Body of pancreas (tissue), 4 donors: ENCODE measurements at regions not wholly inside any gene's neighbourhood (a gene's known extent, or its start where the extent isn't known, plus 50 kb on each side); places are given as distances from the start of the nearest gene placed in this dataset.

Source experiments
- ATAC-seq: fragments of 150-250 bp; one replicate; pipeline ENCODE4 v1.9.1; 2016
- DNase-seq, 4 donors: peaks; one replicate each; pipeline ENCODE4 v3.0.0-alpha.2; 2019
- H3K27ac ChIP-seq, 4 donors: fragments of 200-600 bp; sonication (generic); 1 replicate in 3 of 4; 2 replicates in 1 of 4; pipeline versions ENCODE4 v1.5.1 to v1.6.1; 2016 to 2019; ENCODE audit warnings: mild to moderate bottlenecking in 1 of 4, mixed read lengths in 1 of 4, moderate library complexity in 1 of 4
- H3K27me3 ChIP-seq, 2 donors: fragments of 200-600 bp; sonication (generic); one replicate each; pipeline ENCODE4 v1.6.0; 2016; ENCODE audit warnings: mild to moderate bottlenecking in 1 of 2
- H3K36me3 ChIP-seq, 2 donors: fragments of 200-600 bp; sonication (generic); replicated peaks in 1 of 2; 2 replicates each; pipeline ENCODE4 v1.5.1; 2016; ENCODE audit warnings: low read depth in 2 of 2; ENCODE audit not compliant: insufficient read depth in 1 of 2
- H3K4me1 ChIP-seq: fragments of 200-600 bp; sonication (generic); one replicate; pipeline ENCODE4 v1.6.0; 2016
- H3K4me3 ChIP-seq, 2 donors: fragments of 200-600 bp; sonication (generic); 1 replicate in 1 of 2; 2 replicates in 1 of 2; pipeline ENCODE4 v1.5.1; 2016 to 2019
- H3K9me3 ChIP-seq, 3 donors: fragments of 200-600 bp; sonication (generic); 1 replicate in 2 of 3; 2 replicates in 1 of 3; pipeline ENCODE4 v1.5.1; 2016
- POLR2A ChIP-seq, 3 donors: fragments of 450-650 bp; IDR thresholded peaks; one replicate each; pipeline ENCODE4 v1.6.1; 2016; ENCODE audit warnings: antibody characterized with exemption in 3 of 3, mild to moderate bottlenecking in 2 of 3
- WGBS, 2 donors: methylation state at CpG; one replicate each; pipeline ENCODE4 v1.1.5; 2017; 5-methylcytosine and 5-hydroxymethylcytosine counted together
- intact Hi-C: fragments of 100-400 bp; cut with DNase I; formaldehyde crosslinking; loops from one replicate; pipeline ENCODE4 v1.15.1; 2023
- TF ChIP-seq, protein P1 (sequence below), 7 experiments: fragments of 450-650 bp in 4 of 7; fragments of 200-600 bp in 3 of 7; sonication (generic) in 3 of 7; IDR thresholded peaks; one replicate each; pipeline ENCODE4 v1.5.1; 2016 to 2019; ENCODE audit warnings: antibody characterized with exemption in 7 of 7

GRCh38 chr4:62275470-62275869, 1075.3 kb downstream of the ADGRL3 start:
- Histone ChIP-seq H3K36me3 (no peaks in the 10 kb centered on the region), H3K27me3 (no peaks in the 10 kb centered on the region), H3K4me1 (no peaks in the 10 kb centered on the region), H3K4me3 (no peak overlapping the region), H3K9me3 (no peaks in the 10 kb centered on the region), H3K27ac (no peak overlapping the region)
- ATAC-seq (no peak), DNase-seq (no peak)
- no peak for TF ChIP-seq POLR2A (IDR thresholded peaks at IDR 0.05)
- TF ChIP-seq, protein P1, sequence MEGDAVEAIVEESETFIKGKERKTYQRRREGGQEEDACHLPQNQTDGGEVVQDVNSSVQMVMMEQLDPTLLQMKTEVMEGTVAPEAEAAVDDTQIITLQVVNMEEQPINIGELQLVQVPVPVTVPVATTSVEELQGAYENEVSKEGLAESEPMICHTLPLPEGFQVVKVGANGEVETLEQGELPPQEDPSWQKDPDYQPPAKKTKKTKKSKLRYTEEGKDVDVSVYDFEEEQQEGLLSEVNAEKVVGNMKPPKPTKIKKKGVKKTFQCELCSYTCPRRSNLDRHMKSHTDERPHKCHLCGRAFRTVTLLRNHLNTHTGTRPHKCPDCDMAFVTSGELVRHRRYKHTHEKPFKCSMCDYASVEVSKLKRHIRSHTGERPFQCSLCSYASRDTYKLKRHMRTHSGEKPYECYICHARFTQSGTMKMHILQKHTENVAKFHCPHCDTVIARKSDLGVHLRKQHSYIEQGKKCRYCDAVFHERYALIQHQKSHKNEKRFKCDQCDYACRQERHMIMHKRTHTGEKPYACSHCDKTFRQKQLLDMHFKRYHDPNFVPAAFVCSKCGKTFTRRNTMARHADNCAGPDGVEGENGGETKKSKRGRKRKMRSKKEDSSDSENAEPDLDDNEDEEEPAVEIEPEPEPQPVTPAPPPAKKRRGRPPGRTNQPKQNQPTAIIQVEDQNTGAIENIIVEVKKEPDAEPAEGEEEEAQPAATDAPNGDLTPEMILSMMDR (IDR thresholded peaks at IDR 0.05), result no peak
- intact Hi-C loops, result no loop called here

- no peak for TF ChIP-seq POLR2A (IDR thresholded peaks at IDR 0.05)
- TF ChIP-seq, protein P1 (IDR thresholded peaks at IDR 0.05), result no peak
- DNase-seq (no peak), ATAC-seq (no peak)
- no peak overlapping the region for H3K27ac ChIP-seq
- no peaks in the 10 kb centered on the region for H3K4me1 ChIP-seq
- H3K9me3 ChIP-seq, result no peaks in the 10 kb centered on the region
- H3K4me3 ChIP-seq, result no peak overlapping the region
- 33 to 41% methylated on average over 1 of the region's 1 CpG for WGBS, 2 donors
- no peaks in the 10 kb centered on the region for H3K27me3 ChIP-seq
- intact Hi-C loops, result no loop called here
- H3K36me3 ChIP-seq, result no peaks in the 10 kb centered on the region
Measured at GRCh38 chr4:62274782-62275181, 1074.7 kb downstream of the ADGRL3 start.

DNA sequence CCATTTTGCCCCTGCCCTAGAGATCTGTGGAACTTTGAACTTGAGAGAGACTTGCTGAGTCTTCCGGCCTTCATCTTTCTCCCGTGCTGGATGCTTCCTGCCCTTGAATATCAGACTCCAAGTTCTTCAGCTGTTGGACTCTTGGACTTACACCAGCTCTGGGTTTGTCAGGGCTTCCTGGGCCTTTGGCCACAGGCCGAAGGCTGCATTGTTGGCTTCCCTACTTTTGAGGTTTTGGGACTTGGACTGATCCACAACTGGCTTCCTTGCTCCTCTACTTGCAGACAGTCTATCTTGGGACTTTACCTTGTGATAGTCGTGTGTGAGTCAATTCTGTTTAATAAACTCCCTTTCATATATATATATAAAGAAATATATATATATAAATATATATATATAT, 1071.0 kb downstream of the ADGRL3 start:
- Histone ChIP-seq H3K27ac (no peak overlapping the region), H3K4me1 (no peaks in the 10 kb centered on the region), H3K27me3 (no peaks in the 10 kb centered on the region), H3K4me3 (no peak overlapping the region), H3K36me3 (no peaks in the 10 kb centered on the region), H3K9me3 (no peaks in the 10 kb centered on the region)
- 74 to 77% methylated on average over 4 of the region's 4 CpGs for WGBS, 2 donors
- TF ChIP-seq POLR2A (IDR thresholded peaks at IDR 0.05), result no peak
- TF ChIP-seq, protein P1 (IDR thresholded peaks at IDR 0.05), result no peak
- intact Hi-C loops, result no loop called here
- ATAC-seq (no peak), DNase-seq (no peak)

- no peaks in the 10 kb centered on the region for H3K4me1 ChIP-seq
- H3K36me3 ChIP-seq, result no peaks in the 10 kb centered on the region
- intact Hi-C loops, result no loop called here
- TF ChIP-seq, protein P1 (IDR thresholded peaks at IDR 0.05), result no peak
- no peak for TF ChIP-seq POLR2A (IDR thresholded peaks at IDR 0.05)
- no peaks in the 10 kb centered on the region for H3K27me3 ChIP-seq
- H3K4me3 ChIP-seq, result no peak overlapping the region
- no peak overlapping the region for H3K27ac ChIP-seq
- WGBS, 2 donors, result 66 to 78% methylated on average over 4 of the region's 4 CpGs
- ATAC-seq, result no peak
- no peaks in the 10 kb centered on the region for H3K9me3 ChIP-seq
- DNase-seq, result no peak
Measured at GRCh38 chr4:62269918-62270317, 1069.8 kb downstream of the ADGRL3 start.

DNA sequence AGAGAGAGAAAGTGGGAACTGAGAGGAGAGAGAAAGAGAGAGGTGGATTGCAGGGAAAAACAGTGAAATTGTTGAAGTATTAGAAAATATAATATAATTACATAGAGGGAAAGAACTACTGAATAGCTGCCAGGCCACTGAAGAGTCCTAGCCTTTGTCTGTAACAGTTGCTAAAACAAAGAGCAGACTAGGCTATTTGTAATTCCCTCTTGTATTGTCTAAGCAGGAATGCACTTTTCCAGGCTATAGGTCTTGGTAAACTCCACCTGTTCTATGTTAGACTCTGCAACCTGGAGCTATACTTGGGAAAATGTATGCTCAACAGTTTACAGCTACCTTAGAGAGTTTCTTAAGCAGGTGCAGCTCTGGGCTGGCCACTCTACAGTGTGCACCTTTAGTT, 1063.3 kb downstream of the ADGRL3 start:
- no peaks in the 10 kb centered on the region for H3K27me3 ChIP-seq
- no peak overlapping the region for H3K4me3 ChIP-seq
- TF ChIP-seq, protein P1 (IDR thresholded peaks at IDR 0.05), result no peak
- no peak for TF ChIP-seq POLR2A (IDR thresholded peaks at IDR 0.05)
- intact Hi-C loops, result no loop called here
- H3K9me3 ChIP-seq, result no peaks in the 10 kb centered on the region
- no peaks in the 10 kb centered on the region for H3K4me1 ChIP-seq
- ATAC-seq (no peak), DNase-seq (no peak)
- H3K27ac ChIP-seq, result no peak overlapping the region
- no peaks in the 10 kb centered on the region for H3K36me3 ChIP-seq
